CD8-positive, alpha-beta memory T cell (primary cell): ENCODE measurements at regions not wholly inside any gene's neighbourhood (a gene's known extent, or its start where the extent isn't known, plus 50 kb on each side); places are given as distances from the start of the nearest gene placed in this dataset.
"Not testable (repeated sequence)": the region's sequence is repeated elsewhere in the genome, so short reads cannot be mapped to it uniquely, and the experiment has no call there.

ENCODE experiments used
- CTCF ChIA-PET: fragments of 350-600 bp; sonication (Branson Sonifier 250); formaldehyde crosslinking; loops from one replicate; lab custom pipeline; 2021; ENCODE audit warnings: antibody characterized with exemption; lab: Charles Lee
- POLR2A ChIA-PET: fragments of 350-600 bp; sonication (Branson Sonifier 250); formaldehyde crosslinking; loops from one replicate; lab custom pipeline; 2021; ENCODE audit warnings: antibody characterized with exemption; lab: Charles Lee
- DNase-seq, 5 donors: peaks; one replicate each; pipeline versions ENCODE4 v3.0.0 to v3.0.0-alpha.2; 2020 to 2022; ENCODE audit warnings: mixed read lengths in 1 of 5
- H3K27ac ChIP-seq: one replicate; pipeline ENCODE4 v1.7.0; 2013; ENCODE audit warnings: low read depth, mild to moderate bottlenecking, low read length, moderate library complexity
- H3K27me3 ChIP-seq: 2 replicates; pipeline ENCODE4 v1.7.0; 2013; ENCODE audit warnings: low read length, mild to moderate bottlenecking; ENCODE audit not compliant: insufficient read depth, poor library complexity, severe bottlenecking
- H3K36me3 ChIP-seq: 2 replicates; pipeline ENCODE4 v1.7.0; 2013; ENCODE audit warnings: mild to moderate bottlenecking, low read length, moderate library complexity; ENCODE audit not compliant: insufficient read depth
- H3K4me1 ChIP-seq: 2 replicates; pipeline ENCODE4 v1.7.0; 2013; ENCODE audit warnings: mild to moderate bottlenecking, low read length, moderate library complexity; ENCODE audit not compliant: insufficient read depth
- H3K4me3 ChIP-seq: 2 replicates; pipeline ENCODE4 v1.7.0; 2013; ENCODE audit warnings: mild to moderate bottlenecking, low read length
- H3K9me3 ChIP-seq: 2 replicates; pipeline ENCODE4 v1.7.0; 2013; ENCODE audit warnings: mild to moderate bottlenecking, low read length
- H3K27ac Mint-ChIP-seq, 8 donors: one replicate each; pipeline ENCODE4 v1.8.0; 2020 to 2021; ENCODE audit warnings: mixed read lengths in 8 of 8, mild to moderate bottlenecking in 6 of 8, inconsistent platforms in 3 of 8, moderate library complexity in 3 of 8
- H3K27me3 Mint-ChIP-seq, 2 donors: one replicate each; pipeline ENCODE4 v1.8.0; 2020 to 2021; ENCODE audit warnings: mixed read lengths in 2 of 2, mild to moderate bottlenecking in 1 of 2, moderate library complexity in 1 of 2
- H3K36me3 Mint-ChIP-seq, 3 donors: one replicate each; pipeline ENCODE4 v1.8.0; 2020 to 2021; ENCODE audit warnings: mixed read lengths in 3 of 3, inconsistent platforms in 1 of 3, mild to moderate bottlenecking in 1 of 3
- H3K4me1 Mint-ChIP-seq, 3 donors: one replicate each; pipeline ENCODE4 v1.8.0; 2020 to 2021; ENCODE audit warnings: mixed read lengths in 3 of 3, inconsistent platforms in 1 of 3, mild to moderate bottlenecking in 1 of 3
- H3K4me3 Mint-ChIP-seq, 7 donors: one replicate each; pipeline ENCODE4 v1.8.0; 2020 to 2021; ENCODE audit warnings: mixed read lengths in 7 of 7, mild to moderate bottlenecking in 6 of 7, moderate library complexity in 4 of 7, inconsistent platforms in 2 of 7
- H3K9me3 Mint-ChIP-seq, 5 donors: one replicate each; pipeline ENCODE4 v1.8.0; 2020 to 2022; ENCODE audit warnings: mixed read lengths in 5 of 5, mild to moderate bottlenecking in 3 of 5, moderate library complexity in 2 of 5, inconsistent platforms in 1 of 5

DNA sequence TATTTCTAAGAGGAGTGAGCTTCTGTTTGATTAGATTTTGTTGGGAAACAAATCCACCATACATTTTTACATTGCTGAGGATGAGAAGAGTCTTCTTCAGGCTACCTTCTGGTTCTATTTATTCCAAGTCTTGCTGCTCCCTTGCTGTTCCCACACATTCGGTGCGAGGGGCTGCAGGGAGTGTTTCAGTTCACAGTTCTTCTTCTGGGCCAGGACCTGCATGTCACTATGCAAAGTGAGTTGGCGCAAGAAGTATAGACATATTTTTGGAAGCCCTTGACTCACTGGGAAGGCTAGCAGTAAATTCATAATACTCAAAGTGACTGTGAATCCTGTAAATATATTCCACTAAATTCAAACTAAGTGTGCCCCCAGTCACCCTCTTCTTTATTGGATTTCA, 657.9 kb downstream of the TAF11L14 start:
- no peak for DNase-seq
- Mint-ChIP-seq H3K27me3 (peaks cover 0 to 1% of the 10 kb centered on the region in 2 donors), H3K27ac (no peak overlapping the region), H3K36me3 (no peaks in the 10 kb centered on the region), H3K4me1 (no peaks in the 10 kb centered on the region), H3K4me3 (no peak overlapping the region), H3K9me3 (peaks cover 4 to 14% (median 6%) of the 10 kb centered on the region in 5 donors)
- H3K27me3 ChIP-seq = no peaks in the 10 kb centered on the region
- ChIA-PET CTCF (no interaction called here), POLR2A (no interaction called here)
- no peak overlapping the region for H3K4me3 ChIP-seq
- no peaks in the 10 kb centered on the region for H3K9me3 ChIP-seq
- no peak overlapping the region for H3K27ac ChIP-seq
- no peaks in the 10 kb centered on the region for H3K36me3 ChIP-seq
- H3K4me1 ChIP-seq = no peaks in the 10 kb centered on the region

DNA sequence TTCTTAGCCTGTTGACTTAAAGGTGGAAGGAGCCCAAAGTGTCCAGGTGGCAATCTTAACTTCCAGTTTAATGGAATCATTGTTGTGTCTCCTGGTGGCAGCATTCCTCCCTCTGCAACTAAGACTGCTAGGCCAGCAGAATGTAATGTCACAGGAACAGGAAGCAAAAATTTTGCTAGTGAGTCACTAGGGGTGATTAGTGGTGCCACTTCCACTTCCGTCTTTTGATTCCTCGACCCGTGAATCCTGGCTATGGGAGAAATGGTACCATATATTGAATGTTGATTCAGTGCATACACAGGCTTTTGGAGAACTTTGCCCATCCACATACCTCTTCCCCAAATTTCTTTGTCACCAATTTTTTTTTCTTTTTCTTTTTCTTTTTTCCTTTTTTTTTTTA, 661.4 kb downstream of the TAF11L14 start:
- H3K4me3 Mint-ChIP-seq, H3K36me3 Mint-ChIP-seq, H3K27ac ChIP-seq, H3K36me3 ChIP-seq, H3K27me3 ChIP-seq, CTCF ChIA-PET, H3K27ac Mint-ChIP-seq, H3K27me3 Mint-ChIP-seq, H3K4me1 ChIP-seq, POLR2A ChIA-PET, H3K4me1 Mint-ChIP-seq, H3K9me3 ChIP-seq, DNase-seq, H3K4me3 ChIP-seq: not testable (repeated sequence)
- H3K9me3 Mint-ChIP-seq = peaks cover 0 to 15% (median 6%) of the 10 kb centered on the region in 5 donors

DNA sequence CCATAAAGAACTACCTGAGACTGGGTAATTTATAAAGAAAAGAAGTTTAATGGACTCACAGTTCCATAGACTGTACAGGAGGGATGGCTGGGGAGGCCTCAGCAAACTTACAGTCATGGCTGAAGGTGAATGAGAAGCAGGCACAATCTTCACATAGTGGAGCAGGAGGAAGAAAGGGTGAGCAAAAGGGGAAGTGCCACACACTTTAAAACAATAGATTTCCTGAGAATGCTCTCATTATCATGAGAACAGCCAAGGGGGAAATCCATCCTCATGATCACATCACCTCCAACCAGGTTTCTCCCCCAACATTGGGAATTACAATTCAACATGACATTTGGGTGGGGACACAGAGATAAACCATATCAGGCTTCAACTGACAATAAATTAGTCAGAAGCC, 664.9 kb downstream of the TAF11L14 start:
- CTCF ChIA-PET = no interaction called here
- Mint-ChIP-seq H3K9me3 (peaks cover 4 to 13% (median 8%) of the 10 kb centered on the region in 5 donors), H3K27me3 (no peaks in the 10 kb centered on the region), H3K4me1 (no peaks in the 10 kb centered on the region), H3K27ac (no peak overlapping the region), H3K4me3 (no peak overlapping the region), H3K36me3 (no peaks in the 10 kb centered on the region)
- Histone ChIP-seq H3K27ac (no peak overlapping the region), H3K27me3 (no peaks in the 10 kb centered on the region), H3K4me3 (no peak overlapping the region), H3K9me3 (no peaks in the 10 kb centered on the region), H3K4me1 (no peaks in the 10 kb centered on the region), H3K36me3 (no peaks in the 10 kb centered on the region)
- POLR2A ChIA-PET = no interaction called here
- DNase-seq = no peak

DNA sequence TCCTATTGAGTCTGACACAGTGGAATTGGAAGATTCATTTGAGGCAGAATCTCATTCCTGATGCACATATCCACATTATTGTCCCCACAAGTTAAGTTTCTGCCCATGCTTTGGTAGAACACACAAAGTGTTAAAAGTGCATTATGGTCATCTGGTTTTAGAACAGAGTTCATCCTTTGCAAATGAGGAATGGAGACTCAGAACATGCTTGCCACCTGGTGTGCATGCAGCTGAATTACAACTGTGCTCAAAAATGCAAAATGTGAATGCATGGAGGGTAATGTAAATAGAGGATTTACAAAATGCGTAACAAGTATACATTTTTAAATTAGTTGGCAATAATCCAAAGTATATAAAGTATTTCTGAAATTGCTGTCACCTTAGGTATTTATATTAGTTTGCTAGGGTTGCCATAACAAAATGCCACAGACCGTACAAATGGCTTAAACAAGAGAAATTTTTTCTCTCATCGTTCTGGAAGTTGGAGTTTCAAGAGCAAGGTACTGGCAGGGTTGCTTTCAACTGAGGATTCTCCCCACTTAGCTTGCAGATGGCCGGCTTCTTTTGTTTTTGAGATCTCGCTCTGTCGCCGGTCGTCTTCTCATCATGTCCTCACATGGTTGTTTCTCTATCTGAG, 671.1 kb downstream of the TAF11L14 start:
- Mint-ChIP-seq H3K36me3 (no peaks in the 10 kb centered on the region), H3K9me3 (peaks cover 3 to 13% (median 4%) of the 10 kb centered on the region in 5 donors), H3K27ac (no peak overlapping the region), H3K27me3 (no peaks in the 10 kb centered on the region), H3K4me1 (no peaks in the 10 kb centered on the region), H3K4me3 (no peak overlapping the region)
- Histone ChIP-seq H3K27ac (no peak overlapping the region), H3K4me1 (no peaks in the 10 kb centered on the region), H3K36me3 (no peaks in the 10 kb centered on the region), H3K27me3 (no peaks in the 10 kb centered on the region), H3K9me3 (no peaks in the 10 kb centered on the region), H3K4me3 (no peak overlapping the region)
- CTCF ChIA-PET = no interaction called here
- DNase-seq = no peak
- POLR2A ChIA-PET = no interaction called here

DNA sequence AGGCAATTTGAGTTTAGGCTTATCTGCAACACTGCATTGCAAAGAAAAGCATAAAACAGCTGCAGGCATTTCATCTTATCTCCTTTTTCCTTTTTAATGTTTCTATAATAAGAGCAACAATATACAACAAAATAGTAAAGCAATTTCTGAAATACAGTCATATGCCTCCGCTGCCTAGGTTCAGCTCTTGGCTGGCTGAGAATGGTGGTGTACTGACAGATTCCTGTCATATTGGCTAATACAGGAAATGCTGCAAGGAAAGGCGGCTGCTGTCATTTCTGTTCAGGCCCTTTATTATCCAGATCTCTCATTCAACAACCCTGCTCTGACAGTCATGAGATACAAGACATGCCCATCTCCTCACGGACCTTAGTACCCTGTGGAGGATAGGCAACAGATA, 677.0 kb downstream of the TAF11L14 start:
- Mint-ChIP-seq H3K27me3 (no peaks in the 10 kb centered on the region), H3K4me3 (no peak overlapping the region), H3K9me3 (peaks cover 0 to 9% (median 3%) of the 10 kb centered on the region in 5 donors), H3K27ac (no peak overlapping the region), H3K36me3 (no peaks in the 10 kb centered on the region), H3K4me1 (no peaks in the 10 kb centered on the region)
- no peak for DNase-seq
- Histone ChIP-seq H3K27ac (no peak overlapping the region), H3K4me3 (no peak overlapping the region), H3K9me3 (no peaks in the 10 kb centered on the region), H3K36me3 (no peaks in the 10 kb centered on the region), H3K4me1 (no peaks in the 10 kb centered on the region), H3K27me3 (no peaks in the 10 kb centered on the region)
- CTCF ChIA-PET = no interaction called here
- POLR2A ChIA-PET = no interaction called here

DNA sequence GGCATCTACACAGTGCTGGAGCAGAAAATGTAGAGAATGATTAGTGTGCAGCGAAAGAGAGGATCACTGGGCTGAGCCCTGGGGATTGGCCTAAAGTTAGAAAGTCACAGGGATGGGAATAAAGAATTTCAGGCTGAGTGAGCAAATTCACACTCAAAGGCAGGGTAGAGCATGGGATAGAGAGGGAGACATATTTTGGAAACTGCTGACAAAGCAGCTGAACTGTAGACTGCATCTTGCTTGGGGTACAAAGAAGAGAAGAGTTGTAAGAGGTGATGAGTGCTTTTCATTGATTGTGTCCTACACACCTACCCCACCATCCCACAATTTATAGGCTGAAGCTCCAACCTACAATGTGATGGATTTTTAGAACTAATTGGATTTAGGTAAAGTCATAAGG, 677.8 kb downstream of the TAF11L14 start:
- CTCF ChIA-PET = no interaction called here
- POLR2A ChIA-PET = no interaction called here
- no peak for DNase-seq
- H3K27me3 Mint-ChIP-seq = no peaks in the 10 kb centered on the region
- H3K27me3 ChIP-seq = no peaks in the 10 kb centered on the region
- H3K27ac Mint-ChIP-seq = no peak overlapping the region
- H3K9me3 ChIP-seq = no peaks in the 10 kb centered on the region
- no peaks in the 10 kb centered on the region for H3K36me3 ChIP-seq
- no peak overlapping the region for H3K4me3 ChIP-seq
- H3K4me1 Mint-ChIP-seq = no peaks in the 10 kb centered on the region
- no peak overlapping the region for H3K27ac ChIP-seq
- peaks cover 0 to 7% (median 3%) of the 10 kb centered on the region in 5 donors for H3K9me3 Mint-ChIP-seq
- H3K36me3 Mint-ChIP-seq = no peaks in the 10 kb centered on the region
- H3K4me1 ChIP-seq = no peaks in the 10 kb centered on the region
- no peak overlapping the region for H3K4me3 Mint-ChIP-seq

DNA sequence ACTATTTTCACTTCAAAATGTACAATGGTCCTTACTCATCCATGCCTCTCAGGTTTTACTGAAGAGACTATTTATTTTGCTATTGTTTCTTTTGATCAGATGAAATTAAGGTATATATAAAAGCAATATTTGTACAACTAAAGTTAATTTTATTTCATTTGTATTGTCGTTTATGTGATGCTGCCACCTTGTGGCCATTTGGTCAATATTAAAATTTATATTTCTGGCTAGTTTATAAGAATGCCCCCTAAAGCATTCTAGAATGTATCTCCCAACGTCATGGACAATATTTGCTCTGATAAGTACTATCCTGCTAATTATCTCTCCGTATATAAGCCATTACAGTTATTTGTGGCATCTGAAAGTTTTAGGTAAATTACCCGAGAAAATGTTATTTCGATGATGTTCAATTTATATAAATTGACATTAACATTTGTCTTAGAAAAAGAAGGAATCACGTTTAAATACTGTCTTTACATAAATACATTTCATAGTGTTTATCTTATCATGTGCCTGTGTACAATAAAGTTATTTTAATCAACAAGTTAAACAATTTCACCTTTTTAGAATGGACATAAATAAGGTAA, 680.0 kb downstream of the TAF11L14 start:
- Mint-ChIP-seq H3K9me3 (peaks cover 0 to 5% (median 0%) of the 10 kb centered on the region in 5 donors), H3K36me3 (no peaks in the 10 kb centered on the region), H3K4me1 (no peaks in the 10 kb centered on the region), H3K27ac (no peak overlapping the region), H3K27me3 (no peaks in the 10 kb centered on the region), H3K4me3 (no peak overlapping the region)
- ChIA-PET POLR2A (no interaction called here), CTCF (no interaction called here)
- Histone ChIP-seq H3K9me3 (no peaks in the 10 kb centered on the region), H3K27me3 (no peaks in the 10 kb centered on the region), H3K4me1 (no peaks in the 10 kb centered on the region), H3K4me3 (no peak overlapping the region), H3K27ac (no peak overlapping the region), H3K36me3 (no peaks in the 10 kb centered on the region)
- DNase-seq = no peak

DNA sequence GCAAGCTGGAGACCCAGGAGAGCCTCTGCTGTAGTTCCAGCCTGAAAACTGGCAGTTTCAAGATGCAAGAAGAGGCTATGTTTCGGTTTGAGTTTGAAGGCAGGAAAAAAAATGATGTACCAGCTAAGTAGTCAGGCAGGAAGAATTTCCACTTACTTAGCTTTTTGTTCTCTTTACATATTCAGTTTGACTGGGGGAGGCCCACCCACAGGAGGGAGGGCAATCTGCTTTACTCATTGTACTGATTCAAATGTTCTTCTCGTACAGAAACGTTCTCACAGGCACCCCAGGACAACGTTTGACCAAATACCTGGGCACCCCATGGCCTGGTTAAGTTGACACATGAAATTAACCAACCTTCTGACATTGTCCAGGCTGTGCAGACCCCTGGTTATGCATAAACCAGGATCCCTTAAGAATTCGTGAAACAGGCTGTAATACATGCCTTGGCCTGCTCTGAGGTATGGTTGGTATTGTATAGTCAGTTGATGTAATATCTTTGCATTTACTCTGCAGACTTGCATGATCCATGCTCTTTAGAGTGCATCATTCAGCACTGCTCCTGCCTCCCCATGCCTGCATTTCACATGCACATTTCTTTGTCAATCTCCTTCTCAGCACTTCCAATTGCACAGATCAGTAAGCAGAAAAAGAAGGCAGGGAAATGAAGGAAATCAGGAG, 687.1 kb downstream of the TAF11L14 start:
- DNase-seq = no peak
- no peaks in the 10 kb centered on the region for H3K36me3 Mint-ChIP-seq
- H3K4me3 Mint-ChIP-seq = no peak overlapping the region
- Histone ChIP-seq H3K27ac (no peak overlapping the region), H3K4me1 (no peaks in the 10 kb centered on the region), H3K9me3 (no peaks in the 10 kb centered on the region), H3K36me3 (no peaks in the 10 kb centered on the region), H3K4me3 (no peak overlapping the region), H3K27me3 (no peaks in the 10 kb centered on the region)
- H3K27ac Mint-ChIP-seq = no peak overlapping the region
- CTCF ChIA-PET = no interaction called here
- POLR2A ChIA-PET = no interaction called here
- peaks cover 0 to 5% (median 3%) of the 10 kb centered on the region in 5 donors for H3K9me3 Mint-ChIP-seq
- H3K4me1 Mint-ChIP-seq = no peaks in the 10 kb centered on the region
- no peaks in the 10 kb centered on the region for H3K27me3 Mint-ChIP-seq
